DOHH2 (cell line): ENCODE measurements at regions not wholly inside any gene's neighbourhood (a gene's known extent, or its start where the extent isn't known, plus 50 kb on each side); places are given as distances from the start of the nearest gene placed in this dataset.

ENCODE experiments used
- H3F3A ChIP-seq: fragments of 200-600 bp; sonication (generic), shearing (Covaris generic); 2 replicates; pipeline ENCODE4 v1.6.0; 2016; ENCODE audit warnings: antibody characterized with exemption, mild to moderate bottlenecking; ENCODE audit not compliant: control insufficient read depth, insufficient read depth
- H3K27ac ChIP-seq: fragments of 200-600 bp; sonication (generic); 2 replicates; pipeline ENCODE4 v1.5.1; 2014; ENCODE audit warnings: low read depth, mild to moderate bottlenecking, low read length, moderate library complexity
- H3K27me3 ChIP-seq: fragments of 200-600 bp; sonication (generic); 2 replicates; pipeline ENCODE4 v1.6.1; 2014; ENCODE audit warnings: mild to moderate bottlenecking, low read length, mixed read lengths; ENCODE audit not compliant: control insufficient read depth
- H3K36me3 ChIP-seq: fragments of 200-600 bp; sonication (generic); 2 replicates; pipeline ENCODE4 v1.6.1; 2014; ENCODE audit warnings: mild to moderate bottlenecking, low read length, moderate library complexity, mixed read lengths; ENCODE audit not compliant: control insufficient read depth
- H3K4me1 ChIP-seq: fragments of 200-600 bp; sonication (generic); 2 replicates; pipeline ENCODE4 v1.6.1; 2014; ENCODE audit warnings: mild to moderate bottlenecking, low read length, mixed read lengths; ENCODE audit not compliant: control insufficient read depth
- H3K4me2 ChIP-seq: fragments of 200-600 bp; sonication (generic); 2 replicates; pipeline ENCODE4 v1.6.0; 2014; ENCODE audit warnings: mild to moderate bottlenecking, low read length, moderate library complexity
- H3K4me3 ChIP-seq: fragments of 200-600 bp; sonication (generic); 2 replicates; pipeline ENCODE4 v1.5.1; 2014; ENCODE audit warnings: mild to moderate bottlenecking, low read length, mixed read lengths
- H3K79me2 ChIP-seq: fragments of 200-600 bp; sonication (generic); 2 replicates; pipeline ENCODE4 v1.6.1; 2014; ENCODE audit warnings: mild to moderate bottlenecking, low read length, mixed read lengths; ENCODE audit not compliant: control insufficient read depth
- H3K9me2 ChIP-seq: fragments of 200-600 bp; sonication (generic); replicated peaks from 2 replicates; pipeline ENCODE4 v1.6.1; 2014; ENCODE audit warnings: mild to moderate bottlenecking, low read length, mixed read lengths; ENCODE audit not compliant: control insufficient read depth
- H3K9me3 ChIP-seq: fragments of 200-600 bp; sonication (generic); 2 replicates; pipeline ENCODE4 v1.6.1; 2014; ENCODE audit warnings: antibody characterized with exemption, low read length, mixed read lengths; ENCODE audit not compliant: control insufficient read depth, insufficient read depth
- H4K20me1 ChIP-seq: fragments of 200-600 bp; sonication (generic); 2 replicates; pipeline ENCODE4 v1.6.0; 2014; ENCODE audit warnings: low read depth, mild to moderate bottlenecking, antibody characterized with exemption, low read length, moderate library complexity; ENCODE audit not compliant: control insufficient read depth, insufficient read depth
- CTCF ChIP-seq: fragments of 200-600 bp; sonication (generic); IDR thresholded peaks from one replicate; pipeline ENCODE4 v1.5.1; 2014; ENCODE audit warnings: antibody characterized with exemption, mild to moderate bottlenecking, low read depth, low read length; ENCODE audit not compliant: poor library complexity, severe bottlenecking
- EZH2phosphoT487 ChIP-seq: fragments of 200-600 bp; sonication (generic); IDR thresholded peaks from 2 replicates; pipeline ENCODE4 v1.6.1; 2017; ENCODE audit warnings: borderline replicate concordance, mild to moderate bottlenecking, antibody characterized with exemption, low read length, moderate library complexity, mixed read lengths

GRCh38 chr10:64529003-64529350 lies 1007.8 kb downstream of the REEP3 start:
- H3K79me2 ChIP-seq: no peaks in the 10 kb centered on the region
- H3K4me1 ChIP-seq: no peaks in the 10 kb centered on the region
- H3K4me3 ChIP-seq: no peak overlapping the region
- H4K20me1 ChIP-seq: no peaks in the 10 kb centered on the region
- no peaks in the 10 kb centered on the region for H3F3A ChIP-seq
- no peaks in the 10 kb centered on the region for H3K9me3 ChIP-seq
- no peaks in the 10 kb centered on the region for H3K36me3 ChIP-seq
- no peak overlapping the region for H3K27ac ChIP-seq
- no peaks in the 10 kb centered on the region for H3K27me3 ChIP-seq
- TF ChIP-seq CTCF: no peak
- H3K9me2 ChIP-seq: no peaks in the 10 kb centered on the region
- no peak overlapping the region for H3K4me2 ChIP-seq

- H3K79me2 ChIP-seq: no peaks in the 10 kb centered on the region
- no peak overlapping the region for H3K27ac ChIP-seq
- TF ChIP-seq CTCF: no peak
- H3K36me3 ChIP-seq: no peaks in the 10 kb centered on the region
- H3F3A ChIP-seq: no peaks in the 10 kb centered on the region
- H3K9me2 ChIP-seq: no peaks in the 10 kb centered on the region
- no peaks in the 10 kb centered on the region for H3K4me1 ChIP-seq
- H3K4me3 ChIP-seq: no peak overlapping the region
- no peaks in the 10 kb centered on the region for H3K27me3 ChIP-seq
- H4K20me1 ChIP-seq: no peaks in the 10 kb centered on the region
- H3K4me2 ChIP-seq: no peak overlapping the region
- no peaks in the 10 kb centered on the region for H3K9me3 ChIP-seq
These were observed 1013.4 kb downstream of the REEP3 start for GRCh38 chr10:64534616-64535015.

- H3K9me2 ChIP-seq: no peaks in the 10 kb centered on the region
- H3K27me3 ChIP-seq: no peaks in the 10 kb centered on the region
- H3K79me2 ChIP-seq: no peaks in the 10 kb centered on the region
- no peak for TF ChIP-seq CTCF
- no peak for TF ChIP-seq EZH2phosphoT487
- no peak overlapping the region for H3K27ac ChIP-seq
- no peaks in the 10 kb centered on the region for H3K9me3 ChIP-seq
- no peaks in the 10 kb centered on the region for H4K20me1 ChIP-seq
- H3K4me2 ChIP-seq: no peak overlapping the region
- no peaks in the 10 kb centered on the region for H3K36me3 ChIP-seq
- no peak overlapping the region for H3K4me3 ChIP-seq
- H3K4me1 ChIP-seq: no peaks in the 10 kb centered on the region
- H3F3A ChIP-seq: no peaks in the 10 kb centered on the region
These were observed 1014.1 kb downstream of the REEP3 start for GRCh38 chr10:64535131-64535867.

GRCh38 chr10:64537112-64537511 lies 1015.9 kb downstream of the REEP3 start:
- H3K36me3 ChIP-seq: no peaks in the 10 kb centered on the region
- no peaks in the 10 kb centered on the region for H3K9me2 ChIP-seq
- H3K4me1 ChIP-seq: no peaks in the 10 kb centered on the region
- no peak overlapping the region for H3K27ac ChIP-seq
- TF ChIP-seq EZH2phosphoT487 (no peak), CTCF (no peak)
- H3K27me3 ChIP-seq: no peaks in the 10 kb centered on the region
- no peaks in the 10 kb centered on the region for H4K20me1 ChIP-seq
- no peaks in the 10 kb centered on the region for H3K9me3 ChIP-seq
- H3K79me2 ChIP-seq: no peaks in the 10 kb centered on the region
- no peaks in the 10 kb centered on the region for H3F3A ChIP-seq
- H3K4me3 ChIP-seq: no peak overlapping the region
- H3K4me2 ChIP-seq: no peak overlapping the region
